ENCODE measurements at regions not wholly inside any gene's neighbourhood (a gene's known extent, or its start where the extent isn't known, plus 50 kb on each side); places are given as distances from the start of the nearest gene placed in this dataset.

DNA sequence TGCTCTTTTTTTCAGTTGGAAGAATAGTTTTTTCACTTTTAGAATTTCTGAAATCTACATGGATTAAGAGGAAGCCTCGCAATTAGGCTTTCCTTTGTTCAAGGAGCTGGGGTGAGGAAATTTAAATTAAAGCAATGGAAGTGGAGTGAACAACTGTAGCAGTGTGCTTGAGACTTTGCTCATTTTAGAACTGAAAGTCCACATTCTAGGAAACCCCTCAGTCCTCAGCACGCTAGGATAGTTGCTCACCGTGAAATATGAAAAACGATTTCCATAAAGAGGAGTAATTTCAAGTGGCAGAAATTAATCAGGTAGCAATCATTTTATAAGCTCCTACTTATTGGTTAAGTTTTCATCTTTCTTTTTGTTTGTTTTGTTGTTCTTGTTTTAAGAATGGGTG is 243.0 kb upstream of the ITGA1 start:
- TF ChIP-seq, protein P1, sequence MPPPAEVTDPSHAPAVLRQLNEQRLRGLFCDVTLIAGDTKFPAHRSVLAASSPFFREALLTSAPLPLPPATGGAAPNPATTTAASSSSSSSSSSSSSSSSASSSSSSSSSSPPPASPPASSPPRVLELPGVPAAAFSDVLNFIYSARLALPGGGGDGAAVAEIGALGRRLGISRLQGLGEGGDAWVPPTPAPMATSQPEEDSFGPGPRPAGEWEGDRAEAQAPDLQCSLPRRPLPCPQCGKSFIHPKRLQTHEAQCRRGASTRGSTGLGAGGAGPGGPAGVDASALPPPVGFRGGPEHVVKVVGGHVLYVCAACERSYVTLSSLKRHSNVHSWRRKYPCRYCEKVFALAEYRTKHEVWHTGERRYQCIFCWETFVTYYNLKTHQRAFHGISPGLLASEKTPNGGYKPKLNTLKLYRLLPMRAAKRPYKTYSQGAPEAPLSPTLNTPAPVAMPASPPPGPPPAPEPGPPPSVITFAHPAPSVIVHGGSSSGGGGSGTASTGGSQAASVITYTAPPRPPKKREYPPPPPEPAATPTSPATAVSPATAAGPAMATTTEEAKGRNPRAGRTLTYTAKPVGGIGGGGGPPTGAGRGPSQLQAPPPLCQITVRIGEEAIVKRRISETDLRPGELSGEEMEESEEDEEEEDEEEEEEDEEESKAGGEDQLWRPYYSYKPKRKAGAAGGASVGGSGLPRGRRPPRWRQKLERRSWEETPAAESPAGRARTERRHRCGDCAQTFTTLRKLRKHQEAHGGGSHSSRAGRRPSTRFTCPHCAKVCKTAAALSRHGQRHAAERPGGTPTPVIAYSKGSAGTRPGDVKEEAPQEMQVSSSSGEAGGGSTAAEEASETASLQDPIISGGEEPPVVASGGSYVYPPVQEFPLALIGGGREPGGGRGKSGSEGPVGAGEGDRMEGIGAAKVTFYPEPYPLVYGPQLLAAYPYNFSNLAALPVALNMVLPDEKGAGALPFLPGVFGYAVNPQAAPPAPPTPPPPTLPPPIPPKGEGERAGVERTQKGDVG (CRISPR knock-in tag; IDR thresholded peaks at IDR 0.05) = no peak
- no peak for TF ChIP-seq POLR2AphosphoS5 (IDR thresholded peaks at IDR 0.05; ENCODE audit: low read length)
- TF ChIP-seq, protein P2, sequence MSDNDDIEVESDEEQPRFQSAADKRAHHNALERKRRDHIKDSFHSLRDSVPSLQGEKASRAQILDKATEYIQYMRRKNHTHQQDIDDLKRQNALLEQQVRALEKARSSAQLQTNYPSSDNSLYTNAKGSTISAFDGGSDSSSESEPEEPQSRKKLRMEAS (IDR thresholded peaks at IDR 0.05; ENCODE audit: low read depth, low read length) = no peak
- TF ChIP-seq EGR1 (IDR thresholded peaks at IDR 0.05; ENCODE audit: borderline replicate concordance in 1 of 2, low read depth in 2 of 2, low read length in 2 of 2) = no peak
- TF ChIP-seq SREBF1 (IDR thresholded peaks at IDR 0.05; ENCODE audit: low read length) = no peak
- no peak for TF ChIP-seq NR2F1 (conservative IDR thresholded peaks at IDR 0.05)
- no peak for TF ChIP-seq SMAD1 (IDR thresholded peaks at IDR 0.05; ENCODE audit: low read depth, partially characterized antibody)
- TF ChIP-seq JUND (IDR thresholded peaks at IDR 0.05; ENCODE audit: low read depth, low read length) = no peak
- RAD21 ChIA-PET (ENCODE audit: unreplicated experiment) = no interaction called here
- FAIRE-seq (no peak), DNase-seq (ENCODE audit: low read depth, low spot score) (no peak), ATAC-seq (no peak)
- H3K9me3 ChIP-seq (replicated peaks; ENCODE audit: control insufficient read depth, insufficient read depth, low read length) = no peaks in the 10 kb centered on the region
- H4K20me1 ChIP-seq (ENCODE audit: control insufficient read depth, insufficient read depth) = no peaks in the 10 kb centered on the region
- no peaks in the 10 kb centered on the region for H3K36me3 ChIP-seq (ENCODE audit: control insufficient read depth in 2 of 2, insufficient read depth in 2 of 2, low read length in 1 of 2)
- no peak overlapping the region for H2AFZ ChIP-seq (ENCODE audit: control insufficient read depth, low read depth, low read length)
- in situ Hi-C loops (cut with MboI) (no loop called here), intact Hi-C loops (cut with micrococcal nuclease; ENCODE audit: unreplicated experiment) (no loop called here)
- no peak overlapping the region for H3K9ac ChIP-seq (ENCODE audit: control insufficient read depth, insufficient read depth, low read length)
- no peak overlapping the region for H3K4me3 ChIP-seq
- no peaks in the 10 kb centered on the region for H3K79me2 ChIP-seq (ENCODE audit: control insufficient read depth, insufficient read depth, low read length)
- no peak overlapping the region for H3K4me2 ChIP-seq (ENCODE audit: control insufficient read depth, insufficient read depth)
- SMC1A ChIA-PET (ENCODE audit: uncharacterized antibody, unreplicated experiment) = no interaction called here
- no peaks in the 10 kb centered on the region for H3K27me3 ChIP-seq (replicated peaks in 1 of 2; ENCODE audit: control insufficient read depth in 2 of 2, insufficient read depth in 2 of 2, low read length in 1 of 2)
- CTCF ChIA-PET = no interaction called here
- 22% methylated on average over 4 of the region's 4 CpGs for WGBS (ENCODE audit: insufficient coverage, insufficient replicate concordance, low lambda C conversion rate, missing lambda C conversion rate)
- H3K4me1 ChIP-seq (ENCODE audit: control insufficient read depth, insufficient read depth, low read length) = no peaks in the 10 kb centered on the region
- no TSS peak for BruUV-seq (replicated peaks)
- POLR2A ChIA-PET = no interaction called here
- H3K27ac ChIP-seq (ENCODE audit: control insufficient read depth, insufficient read depth) = no peak overlapping the region
